ENCODE measurements at regions not wholly inside any gene's neighbourhood (a gene's known extent, or its start where the extent isn't known, plus 50 kb on each side); places are given as distances from the start of the nearest gene placed in this dataset.

GRCh38 chr13:53398051-53398450 lies 369.4 kb downstream of the OLFM4 start:
- TF ChIP-seq CTCF (IDR thresholded peaks at IDR 0.05; ENCODE audit: low read depth, low read length, poor library complexity, severe bottlenecking) (no peak), EZH2phosphoT487 (IDR thresholded peaks at IDR 0.05; ENCODE audit: borderline replicate concordance, low read length) (no peak)
